ENCODE measurements at regions not wholly inside any gene's neighbourhood (a gene's known extent, or its start where the extent isn't known, plus 50 kb on each side); places are given as distances from the start of the nearest gene placed in this dataset.

DNA sequence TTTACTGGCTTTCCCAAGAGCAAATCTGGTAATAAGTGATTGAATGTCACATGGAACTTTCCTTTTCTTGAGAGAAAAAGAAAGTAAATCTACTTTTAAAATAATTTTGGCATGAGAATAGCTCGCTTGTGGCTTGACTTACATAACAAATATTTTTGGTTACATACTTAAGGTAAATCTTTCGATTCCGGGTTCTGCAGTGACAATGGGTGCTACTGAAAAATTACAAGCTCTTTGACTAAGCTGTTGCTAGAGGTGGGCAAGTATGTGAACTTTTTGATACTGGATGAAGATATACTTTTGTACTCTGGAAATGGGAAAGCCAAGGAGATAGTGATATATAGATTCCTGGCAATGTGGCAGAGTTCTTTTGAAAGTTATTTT, 51.9 kb upstream of the OTOL1 start:
- TF ChIP-seq, protein P1, sequence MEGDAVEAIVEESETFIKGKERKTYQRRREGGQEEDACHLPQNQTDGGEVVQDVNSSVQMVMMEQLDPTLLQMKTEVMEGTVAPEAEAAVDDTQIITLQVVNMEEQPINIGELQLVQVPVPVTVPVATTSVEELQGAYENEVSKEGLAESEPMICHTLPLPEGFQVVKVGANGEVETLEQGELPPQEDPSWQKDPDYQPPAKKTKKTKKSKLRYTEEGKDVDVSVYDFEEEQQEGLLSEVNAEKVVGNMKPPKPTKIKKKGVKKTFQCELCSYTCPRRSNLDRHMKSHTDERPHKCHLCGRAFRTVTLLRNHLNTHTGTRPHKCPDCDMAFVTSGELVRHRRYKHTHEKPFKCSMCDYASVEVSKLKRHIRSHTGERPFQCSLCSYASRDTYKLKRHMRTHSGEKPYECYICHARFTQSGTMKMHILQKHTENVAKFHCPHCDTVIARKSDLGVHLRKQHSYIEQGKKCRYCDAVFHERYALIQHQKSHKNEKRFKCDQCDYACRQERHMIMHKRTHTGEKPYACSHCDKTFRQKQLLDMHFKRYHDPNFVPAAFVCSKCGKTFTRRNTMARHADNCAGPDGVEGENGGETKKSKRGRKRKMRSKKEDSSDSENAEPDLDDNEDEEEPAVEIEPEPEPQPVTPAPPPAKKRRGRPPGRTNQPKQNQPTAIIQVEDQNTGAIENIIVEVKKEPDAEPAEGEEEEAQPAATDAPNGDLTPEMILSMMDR (IDR thresholded peaks at IDR 0.05): no peak
- no peak for ATAC-seq
- no peak for DNase-seq
- no peaks in the 10 kb centered on the region for H3K27me3 ChIP-seq
- no peak overlapping the region for H3K4me3 ChIP-seq
- no peaks in the 10 kb centered on the region for H3K4me1 ChIP-seq
- intact Hi-C loops (cut with DNase I): no loop called here
- no peaks in the 10 kb centered on the region for H3K36me3 ChIP-seq
- FAIRE-seq: no peak
- 65 to 77% methylated on average over 3 of the region's 3 CpGs for WGBS, 2 donors
- no peaks in the 10 kb centered on the region for H3K9me3 ChIP-seq
- H3K27ac ChIP-seq: no peak overlapping the region

GRCh38 chr3:161443921-161444693, 52.5 kb upstream of the OTOL1 start:
- no peaks in the 10 kb centered on the region for H3K4me1 ChIP-seq
- no peak overlapping the region for H3K4me3 ChIP-seq
- no peaks in the 10 kb centered on the region for H3K9me3 ChIP-seq
- WGBS, 2 donors: 70 to 72% methylated on average over 4 of the region's 4 CpGs
- intact Hi-C loops (cut with DNase I): no loop called here
- no peaks in the 10 kb centered on the region for H3K36me3 ChIP-seq
- no peak for ATAC-seq
- FAIRE-seq: no peak
- TF ChIP-seq, protein P1 (IDR thresholded peaks at IDR 0.05): no peak
- DNase-seq: no peak
- H3K27me3 ChIP-seq: no peaks in the 10 kb centered on the region
- no peak overlapping the region for H3K27ac ChIP-seq

- no peak overlapping the region for H3K27ac ChIP-seq
- intact Hi-C loops (cut with DNase I): no loop called here
- no peaks in the 10 kb centered on the region for H3K27me3 ChIP-seq
- H3K4me1 ChIP-seq: no peaks in the 10 kb centered on the region
- H3K9me3 ChIP-seq: no peaks in the 10 kb centered on the region
- TF ChIP-seq, protein P1 (IDR thresholded peaks at IDR 0.05): no peak
- DNase-seq (no peak), FAIRE-seq (no peak), ATAC-seq (no peak)
- no peaks in the 10 kb centered on the region for H3K36me3 ChIP-seq
- 79 to 81% methylated on average over 4 of the region's 4 CpGs for WGBS, 2 donors
- H3K4me3 ChIP-seq: no peak overlapping the region
Observed at GRCh38 chr3:161430307-161430706, 59.0 kb upstream of the SPTSSB start.

DNA sequence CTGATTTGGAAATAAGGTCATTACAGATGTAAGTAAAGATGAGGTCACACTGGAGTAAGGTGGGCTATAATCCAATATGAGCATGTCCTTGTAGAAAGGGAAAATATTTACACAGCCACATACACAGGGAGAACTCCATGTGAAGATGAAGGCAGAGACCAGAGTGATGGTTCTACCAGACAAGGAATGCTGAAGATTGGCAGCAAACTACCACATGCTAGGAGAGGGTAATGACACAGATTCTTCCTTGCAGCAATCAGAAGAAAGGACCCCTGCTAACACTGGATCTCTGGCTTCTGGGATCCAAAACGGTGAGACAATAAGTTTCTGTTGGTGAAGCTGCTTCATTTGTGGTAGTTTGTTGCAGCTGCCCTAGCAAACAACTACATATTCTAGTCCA, 56.0 kb upstream of the SPTSSB start:
- ATAC-seq (peak in 2 of 4 donors; percentile 11 to 23), FAIRE-seq (no peak), DNase-seq (no peak)
- Histone ChIP-seq H3K36me3 (no peaks in the 10 kb centered on the region), H3K9me3 (no peaks in the 10 kb centered on the region), H3K27me3 (no peaks in the 10 kb centered on the region), H3K4me3 (no peak overlapping the region), H3K4me1 (no peaks in the 10 kb centered on the region), H3K27ac (no peak overlapping the region)
- TF ChIP-seq, protein P1 (IDR thresholded peaks at IDR 0.05): no peak
- intact Hi-C loops (cut with DNase I): loop anchor here in 1 of 3 donors (10.0 kb wide), 1 partner anchor 333 kb away; no protein-coding TSS in a partner anchor
- WGBS, 2 donors: 28 to 35% methylated on average over 1 of the region's 1 CpG

GRCh38 chr3:161426758-161427157, 55.4 kb upstream of the SPTSSB start:
- ATAC-seq (no peak), FAIRE-seq (no peak), DNase-seq (no peak)
- Histone ChIP-seq H3K36me3 (no peaks in the 10 kb centered on the region), H3K27me3 (no peaks in the 10 kb centered on the region), H3K9me3 (no peaks in the 10 kb centered on the region), H3K27ac (no peak overlapping the region), H3K4me1 (no peaks in the 10 kb centered on the region), H3K4me3 (no peak overlapping the region)
- TF ChIP-seq, protein P1 (IDR thresholded peaks at IDR 0.05): no peak
- 56 to 63% methylated on average over 4 of the region's 4 CpGs for WGBS, 2 donors
- intact Hi-C loops (cut with DNase I): loop anchor here in 1 of 3 donors (10.0 kb wide), 1 partner anchor 332 kb away; no protein-coding TSS in a partner anchor
